ENCODE measurements at regions not wholly inside any gene's neighbourhood (a gene's known extent, or its start where the extent isn't known, plus 50 kb on each side); places are given as distances from the start of the nearest gene placed in this dataset.

DNA sequence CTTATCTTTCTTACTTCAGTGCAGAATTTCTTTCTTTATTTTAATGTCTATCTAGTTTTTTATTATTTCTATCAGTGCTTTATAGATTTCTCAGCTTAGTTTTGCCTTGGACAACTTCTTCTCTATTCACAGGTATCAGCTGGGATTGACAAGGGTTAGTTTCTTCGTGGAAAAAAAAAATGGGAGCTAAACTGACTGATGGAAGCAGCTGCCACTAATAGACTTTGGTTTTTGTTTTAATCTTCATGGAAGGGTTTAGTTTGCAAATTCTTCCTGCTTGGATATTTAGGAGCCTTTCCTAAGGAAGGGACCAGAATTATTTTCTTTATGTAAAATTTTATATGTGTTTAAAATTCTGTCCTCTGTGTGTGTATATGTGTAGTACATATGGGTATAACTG is 306.1 kb upstream of the FMN2 start:
- no peak for DNase-seq (ENCODE audit: low spot score)
- Histone ChIP-seq H3K4me1 (ENCODE audit: insufficient read depth, low read length, poor library complexity, severe bottlenecking) (no peaks in the 10 kb centered on the region), H3K36me3 (ENCODE audit: insufficient read depth, low read length, poor library complexity, severe bottlenecking) (no peaks in the 10 kb centered on the region), H3K9me3 (ENCODE audit: low read depth, low read length, poor library complexity, severe bottlenecking) (no peaks in the 10 kb centered on the region), H3K4me3 (ENCODE audit: low read depth, low read length, poor library complexity, severe bottlenecking) (no peak overlapping the region), H3K27me3 (replicated peaks; ENCODE audit: insufficient read depth, low read depth, low read length, poor library complexity) (no peaks in the 10 kb centered on the region), H3K27ac (ENCODE audit: low read depth, low read length, poor library complexity, severe bottlenecking) (no peak overlapping the region)
- CTCF ChIA-PET = no interaction called here
- POLR2A ChIA-PET (ENCODE audit: low non-redundant PET) = no interaction called here
- intact Hi-C loops (cut with micrococcal nuclease; ENCODE audit: unreplicated experiment) = no loop called here
- BruUV-seq (replicated peaks) = no TSS peak
- TF ChIP-seq CTCF (conservative IDR thresholded peaks at IDR 0.05; ENCODE audit: low read depth, low read length) = no peak
- no peak for TF ChIP-seq EZH2 (IDR thresholded peaks at IDR 0.05; ENCODE audit: borderline replicate concordance, low read depth, low read length, poor library complexity, severe bottlenecking)

GRCh38 chr1:239786464-239786863 is 305.2 kb upstream of the FMN2 start:
- Histone ChIP-seq H3K9me3 (ENCODE audit: low read depth, low read length, poor library complexity, severe bottlenecking) (no peaks in the 10 kb centered on the region), H3K27me3 (replicated peaks; ENCODE audit: insufficient read depth, low read depth, low read length, poor library complexity) (no peaks in the 10 kb centered on the region), H3K4me3 (ENCODE audit: low read depth, low read length, poor library complexity, severe bottlenecking) (no peak overlapping the region), H3K4me1 (ENCODE audit: insufficient read depth, low read length, poor library complexity, severe bottlenecking) (no peaks in the 10 kb centered on the region), H3K36me3 (ENCODE audit: insufficient read depth, low read length, poor library complexity, severe bottlenecking) (no peaks in the 10 kb centered on the region), H3K27ac (ENCODE audit: low read depth, low read length, poor library complexity, severe bottlenecking) (no peak overlapping the region)
- BruUV-seq (replicated peaks) = no TSS peak
- intact Hi-C loops (cut with micrococcal nuclease; ENCODE audit: unreplicated experiment) = no loop called here
- DNase-seq (ENCODE audit: low spot score) = no peak
- CTCF ChIA-PET = no interaction called here
- POLR2A ChIA-PET (ENCODE audit: low non-redundant PET) = no interaction called here
- no peak for TF ChIP-seq EZH2 (IDR thresholded peaks at IDR 0.05; ENCODE audit: borderline replicate concordance, low read depth, low read length, poor library complexity, severe bottlenecking)

GRCh38 chr1:239792157-239792556 is 299.5 kb upstream of the FMN2 start:
- ChIA-PET CTCF (no interaction called here), POLR2A (ENCODE audit: low non-redundant PET) (no interaction called here)
- H3K27me3 ChIP-seq (replicated peaks; ENCODE audit: insufficient read depth, low read depth, low read length, poor library complexity) = peaks cover 13% of the 10 kb centered on the region
- no peak overlapping the region for H3K27ac ChIP-seq (ENCODE audit: low read depth, low read length, poor library complexity, severe bottlenecking)
- no peaks in the 10 kb centered on the region for H3K4me1 ChIP-seq (ENCODE audit: insufficient read depth, low read length, poor library complexity, severe bottlenecking)
- H3K4me3 ChIP-seq (ENCODE audit: low read depth, low read length, poor library complexity, severe bottlenecking) = no peak overlapping the region
- TF ChIP-seq CTCF (conservative IDR thresholded peaks at IDR 0.05; ENCODE audit: low read depth, low read length) (no peak), EZH2 (IDR thresholded peaks at IDR 0.05; ENCODE audit: borderline replicate concordance, low read depth, low read length, poor library complexity, severe bottlenecking) (no peak)
- no TSS peak for BruUV-seq (replicated peaks)
- no peaks in the 10 kb centered on the region for H3K9me3 ChIP-seq (ENCODE audit: low read depth, low read length, poor library complexity, severe bottlenecking)
- DNase-seq (ENCODE audit: low spot score) = no peak
- intact Hi-C loops (cut with micrococcal nuclease; ENCODE audit: unreplicated experiment) = no loop called here
- H3K36me3 ChIP-seq (ENCODE audit: insufficient read depth, low read length, poor library complexity, severe bottlenecking) = no peaks in the 10 kb centered on the region

DNA sequence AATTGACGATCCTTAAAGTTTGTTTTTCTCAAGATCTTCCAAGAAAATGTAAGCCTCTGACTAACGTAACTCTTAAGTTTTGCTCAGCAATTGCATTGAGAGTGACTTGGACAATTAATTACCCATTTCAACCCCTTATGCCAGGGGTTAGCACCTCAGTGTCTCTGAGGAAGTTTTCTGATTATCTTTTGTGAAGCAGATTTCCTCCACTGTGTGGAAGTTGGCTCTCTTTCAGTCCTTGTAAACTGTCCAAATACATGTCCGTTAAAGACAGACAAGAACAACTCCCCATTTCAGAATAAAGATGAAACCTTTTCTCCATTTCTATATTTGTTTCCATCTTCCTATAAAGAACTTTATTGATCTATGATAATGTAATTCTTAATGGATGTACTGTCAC is 296.4 kb upstream of the FMN2 start:
- intact Hi-C loops (cut with micrococcal nuclease; ENCODE audit: unreplicated experiment) = no loop called here

More for the DNA sequence above, 296.4 kb upstream of the FMN2 start:
- CTCF ChIA-PET = no interaction called here
- H3K9me3 ChIP-seq (ENCODE audit: low read depth, low read length, poor library complexity, severe bottlenecking) = no peaks in the 10 kb centered on the region
- H3K36me3 ChIP-seq (ENCODE audit: insufficient read depth, low read length, poor library complexity, severe bottlenecking) = no peaks in the 10 kb centered on the region
- H3K4me1 ChIP-seq (ENCODE audit: insufficient read depth, low read length, poor library complexity, severe bottlenecking) = no peaks in the 10 kb centered on the region
- H3K27me3 ChIP-seq (replicated peaks; ENCODE audit: insufficient read depth, low read depth, low read length, poor library complexity) = peaks cover 13% of the 10 kb centered on the region
- no TSS peak for BruUV-seq (replicated peaks)
- no peak for DNase-seq (ENCODE audit: low spot score)
- H3K4me3 ChIP-seq (ENCODE audit: low read depth, low read length, poor library complexity, severe bottlenecking) = no peak overlapping the region
- POLR2A ChIA-PET (ENCODE audit: low non-redundant PET) = no interaction called here
- no peak for TF ChIP-seq EZH2 (IDR thresholded peaks at IDR 0.05; ENCODE audit: borderline replicate concordance, low read depth, low read length, poor library complexity, severe bottlenecking)
- H3K27ac ChIP-seq (ENCODE audit: low read depth, low read length, poor library complexity, severe bottlenecking) = no peak overlapping the region
